ENCODE measurements at regions not wholly inside any gene's neighbourhood (a gene's known extent, or its start where the extent isn't known, plus 50 kb on each side); places are given as distances from the start of the nearest gene placed in this dataset.

DNA sequence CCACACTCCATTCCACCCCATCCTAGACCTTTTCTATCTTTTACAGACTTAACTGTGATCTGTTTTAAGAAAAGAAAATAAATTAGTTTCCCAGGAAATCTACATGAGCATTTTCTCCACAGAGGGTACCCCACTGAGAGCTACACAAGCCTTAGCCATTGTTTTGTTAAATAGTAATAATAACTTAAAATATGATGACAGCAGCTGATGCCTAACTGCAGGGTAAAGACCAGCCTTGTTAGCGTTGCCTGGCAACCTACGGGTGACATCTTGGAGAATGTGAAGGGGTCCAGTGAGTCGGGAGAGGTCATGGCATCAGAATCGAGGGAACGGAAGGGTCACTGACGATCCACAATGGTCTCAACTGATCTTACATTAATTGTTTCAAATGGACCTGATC lies 233.2 kb upstream of the PBX1 start:
- POLR2A ChIA-PET: no interaction called here
- in situ Hi-C loops (cut with MboI) (no loop called here), intact Hi-C loops (cut with micrococcal nuclease) (no loop called here)
- DNase-seq (ENCODE audit: extremely low read depth in 1 of 4, low spot score in 3 of 4) (no peak), ATAC-seq (no peak), FAIRE-seq (no peak)
- Histone ChIP-seq H2AFZ (ENCODE audit: low read depth, low read length) (no peak overlapping the region), H3K36me3 (ENCODE audit: control insufficient read depth, insufficient read depth, low read length) (no peaks in the 10 kb centered on the region), H3K9me1 (ENCODE audit: control insufficient read depth, insufficient read depth, low read length) (no peaks in the 10 kb centered on the region), H3K9ac (ENCODE audit: insufficient read depth in 1 of 2, low read depth in 2 of 2, low read length in 2 of 2) (no peak overlapping the region), H3K4me3 (no peak overlapping the region), H3K4me1 (replicated peaks in 1 of 2; ENCODE audit: control insufficient read depth in 2 of 2, insufficient read depth in 2 of 2, low read length in 2 of 2) (no peaks in the 10 kb centered on the region), H4K20me1 (replicated peaks; ENCODE audit: control insufficient read depth, insufficient read depth, low read length) (no peaks in the 10 kb centered on the region), H3K27ac (ENCODE audit: extremely low read depth, low read depth, low read length) (no peak overlapping the region), H3K79me2 (ENCODE audit: control insufficient read depth, insufficient read depth, low read length) (no peaks in the 10 kb centered on the region), H3K27me3 (ENCODE audit: control insufficient read depth in 2 of 2, insufficient read depth in 2 of 2, low read length in 2 of 2) (no peaks in the 10 kb centered on the region), H3K4me2 (ENCODE audit: insufficient read depth, low read length) (no peak overlapping the region), H3K9me3 (replicated peaks; ENCODE audit: control insufficient read depth, insufficient read depth, low read depth, low read length) (no peaks in the 10 kb centered on the region; the same call in 1 of the 2 replicates)
- no peak for TF ChIP-seq POLR2A (conservative IDR thresholded peaks at IDR 0.05)
- TF ChIP-seq ZNF134 (CRISPR knock-in tag; conservative IDR thresholded peaks at IDR 0.05): no peak
- CTCF ChIA-PET (ENCODE audit: low intra/inter-chr PET ratio): no interaction called here
- BruUV-seq (replicated peaks): no TSS peak
- WGBS (ENCODE audit: insufficient coverage, low coverage, missing lambda C conversion rate): 1% methylated on average over 6 of the region's 6 CpGs

DNA sequence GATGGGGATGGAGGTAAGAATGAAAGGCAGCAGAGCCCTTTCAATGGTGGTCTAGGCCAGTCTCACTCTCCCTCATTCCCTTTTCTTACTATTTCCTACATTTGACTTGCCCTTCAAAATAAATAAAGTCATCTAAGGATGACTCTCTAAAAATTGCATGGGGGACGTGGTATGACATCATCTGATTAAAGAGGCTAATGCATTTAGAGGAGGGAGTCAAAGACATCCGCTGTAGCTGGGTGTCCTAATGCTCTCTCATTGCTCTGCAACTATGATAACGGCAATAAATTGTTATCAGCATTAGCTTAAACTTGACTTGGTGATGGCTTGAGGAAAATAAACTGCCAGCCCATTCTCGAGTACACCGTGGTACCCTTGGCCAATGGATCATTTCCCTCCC lies 225.6 kb upstream of the PBX1 start:
- no peak overlapping the region for H3K9ac ChIP-seq (ENCODE audit: insufficient read depth in 1 of 2, low read depth in 2 of 2, low read length in 2 of 2)
- no peak overlapping the region for H2AFZ ChIP-seq (ENCODE audit: low read depth, low read length)
- ChIA-PET CTCF (ENCODE audit: low intra/inter-chr PET ratio) (no interaction called here), POLR2A (no interaction called here)
- H4K20me1 ChIP-seq (replicated peaks; ENCODE audit: control insufficient read depth, insufficient read depth, low read length): no peaks in the 10 kb centered on the region
- 1% methylated on average over 5 of the region's 5 CpGs for WGBS (ENCODE audit: insufficient coverage, low coverage, missing lambda C conversion rate)
- ATAC-seq: no peak
- H3K9me3 ChIP-seq (replicated peaks; ENCODE audit: control insufficient read depth, insufficient read depth, low read depth, low read length): no peaks in the 10 kb centered on the region; the same call in 1 of the 2 replicates
- TF ChIP-seq ID3 (CRISPR knock-in tag; IDR thresholded peaks at IDR 0.05) (no peak), ID3 (tag; IDR thresholded peaks at IDR 0.05) (no peak), ZNF511 (CRISPR knock-in tag; IDR thresholded peaks at IDR 0.05) (no peak), RB1 (IDR thresholded peaks at IDR 0.05; ENCODE audit: low read depth) (no peak), FIP1L1 (IDR thresholded peaks at IDR 0.05; ENCODE audit: low read depth, low read length, poor library complexity, severe bottlenecking) (no peak), ARID1B (IDR thresholded peaks at IDR 0.05) (no peak), GABPB1 (CRISPR knock-in tag; IDR thresholded peaks at IDR 0.05) (no peak), KAT2B (IDR thresholded peaks at IDR 0.05; ENCODE audit: low read depth, low read length) (no peak), PHB2 (IDR thresholded peaks at IDR 0.05; ENCODE audit: low read depth) (no peak), HMGN3 (IDR thresholded peaks at IDR 0.05; ENCODE audit: borderline replicate concordance, extremely low read depth, insufficient read length, low read depth, low read length) (no peak), HNRNPK (IDR thresholded peaks at IDR 0.05; ENCODE audit: low read depth, low read length, poor library complexity, severe bottlenecking) (no peak), KLF10 (CRISPR knock-in tag; IDR thresholded peaks at IDR 0.05) (no peak)
- TF ChIP-seq, protein P1, sequence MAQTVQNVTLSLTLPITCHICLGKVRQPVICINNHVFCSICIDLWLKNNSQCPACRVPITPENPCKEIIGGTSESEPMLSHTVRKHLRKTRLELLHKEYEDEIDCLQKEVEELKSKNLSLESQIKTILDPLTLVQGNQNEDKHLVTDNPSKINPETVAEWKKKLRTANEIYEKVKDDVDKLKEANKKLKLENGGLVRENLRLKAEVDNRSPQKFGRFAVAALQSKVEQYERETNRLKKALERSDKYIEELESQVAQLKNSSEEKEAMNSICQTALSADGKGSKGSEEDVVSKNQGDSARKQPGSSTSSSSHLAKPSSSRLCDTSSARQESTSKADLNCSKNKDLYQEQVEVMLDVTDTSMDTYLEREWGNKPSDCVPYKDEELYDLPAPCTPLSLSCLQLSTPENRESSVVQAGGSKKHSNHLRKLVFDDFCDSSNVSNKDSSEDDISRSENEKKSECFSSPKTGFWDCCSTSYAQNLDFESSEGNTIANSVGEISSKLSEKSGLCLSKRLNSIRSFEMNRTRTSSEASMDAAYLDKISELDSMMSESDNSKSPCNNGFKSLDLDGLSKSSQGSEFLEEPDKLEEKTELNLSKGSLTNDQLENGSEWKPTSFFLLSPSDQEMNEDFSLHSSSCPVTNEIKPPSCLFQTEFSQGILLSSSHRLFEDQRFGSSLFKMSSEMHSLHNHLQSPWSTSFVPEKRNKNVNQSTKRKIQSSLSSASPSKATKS (CRISPR knock-in tag; IDR thresholded peaks at IDR 0.05): no peak
- H3K27ac ChIP-seq (ENCODE audit: extremely low read depth, low read depth, low read length): no peak overlapping the region
- BruUV-seq (replicated peaks): no TSS peak
- H3K27me3 ChIP-seq (ENCODE audit: control insufficient read depth in 2 of 2, insufficient read depth in 2 of 2, low read length in 2 of 2): no peaks in the 10 kb centered on the region
- in situ Hi-C loops (cut with MboI) (no loop called here), intact Hi-C loops (cut with micrococcal nuclease) (no loop called here)
- no peak overlapping the region for H3K4me3 ChIP-seq
- H3K9me1 ChIP-seq (ENCODE audit: control insufficient read depth, insufficient read depth, low read length): no peaks in the 10 kb centered on the region
- H3K4me2 ChIP-seq (ENCODE audit: insufficient read depth, low read length): no peak overlapping the region
- no peaks in the 10 kb centered on the region for H3K36me3 ChIP-seq (ENCODE audit: control insufficient read depth, insufficient read depth, low read length)
- FAIRE-seq: no peak
- DNase-seq (ENCODE audit: extremely low read depth in 1 of 4, low spot score in 3 of 4): no peak
- no peaks in the 10 kb centered on the region for H3K4me1 ChIP-seq (replicated peaks in 1 of 2; ENCODE audit: control insufficient read depth in 2 of 2, insufficient read depth in 2 of 2, low read length in 2 of 2)
- H3K79me2 ChIP-seq (ENCODE audit: control insufficient read depth, insufficient read depth, low read length): no peaks in the 10 kb centered on the region

All from K562 (cell line).